MM.1S (cell line): ENCODE measurements at regions not wholly inside any gene's neighbourhood (a gene's known extent, or its start where the extent isn't known, plus 50 kb on each side); places are given as distances from the start of the nearest gene placed in this dataset.

Experiments
- DNase-seq: peaks from one replicate; pipeline ENCODE4 v3.0.0-alpha.2; 2015
- H2AFZ ChIP-seq: fragments of 300-600 bp; sonication (generic); 2 replicates; pipeline ENCODE4 v1.6.0; 2016; ENCODE audit warnings: antibody characterized with exemption, low read length
- H3F3A ChIP-seq: fragments of 300-600 bp; sonication (generic); 2 replicates; pipeline ENCODE4 v1.6.1; 2016; ENCODE audit warnings: mild to moderate bottlenecking, antibody characterized with exemption, low read length, moderate library complexity, mixed read lengths; ENCODE audit not compliant: insufficient read depth
- H3K27ac ChIP-seq: fragments of 300-600 bp; sonication (generic); 2 replicates; pipeline ENCODE4 v1.5.1; 2016; ENCODE audit warnings: mild to moderate bottlenecking, low read length
- H3K27me3 ChIP-seq: fragments of 300-600 bp; sonication (generic); replicated peaks from 2 replicates; pipeline ENCODE4 v1.6.0; 2016; ENCODE audit warnings: low read length; ENCODE audit not compliant: insufficient read depth
- H3K36me3 ChIP-seq: fragments of 300-600 bp; sonication (generic); replicated peaks from 2 replicates; pipeline ENCODE4 v1.6.1; 2016; ENCODE audit warnings: mild to moderate bottlenecking, low read length, mixed read lengths; ENCODE audit not compliant: insufficient read depth
- H3K4me1 ChIP-seq: fragments of 300-600 bp; sonication (generic); 2 replicates; pipeline ENCODE4 v1.6.1; 2016; ENCODE audit warnings: low read length, mixed read lengths
- H3K4me2 ChIP-seq: fragments of 300-600 bp; sonication (generic); 2 replicates; pipeline ENCODE4 v1.6.0; 2016; ENCODE audit warnings: low read depth, low read length
- H3K4me3 ChIP-seq: fragments of 300-600 bp; sonication (generic); 2 replicates; pipeline ENCODE4 v1.5.1; 2016; ENCODE audit warnings: low read length, mixed read lengths
- H3K79me2 ChIP-seq: fragments of 300-600 bp; sonication (generic); 2 replicates; pipeline ENCODE4 v1.6.1; 2016; ENCODE audit warnings: mixed run types, low read length, mixed read lengths
- H3K9ac ChIP-seq: fragments of 300-600 bp; sonication (generic); 2 replicates; pipeline ENCODE4 v1.6.1; 2016; ENCODE audit warnings: low read length, mixed read lengths
- H3K9me2 ChIP-seq: fragments of 300-600 bp; sonication (generic); replicated peaks from 2 replicates; pipeline ENCODE4 v1.6.1; 2016; ENCODE audit warnings: mild to moderate bottlenecking, low read length, mixed read lengths; ENCODE audit not compliant: insufficient read depth
- H3K9me3 ChIP-seq: fragments of 300-600 bp; sonication (generic); replicated peaks from 2 replicates; pipeline ENCODE4 v1.6.1; 2016; ENCODE audit warnings: mild to moderate bottlenecking, low read length, mixed read lengths; ENCODE audit not compliant: insufficient read depth
- H4K20me1 ChIP-seq: fragments of 300-600 bp; sonication (generic); 2 replicates; pipeline ENCODE4 v1.6.1; 2016; ENCODE audit warnings: mild to moderate bottlenecking, low read length, moderate library complexity, mixed read lengths; ENCODE audit not compliant: insufficient read depth
- CTCF ChIP-seq: fragments of 300-600 bp; sonication (generic); IDR thresholded peaks from 2 replicates; pipeline ENCODE4 v1.5.1; 2016; ENCODE audit warnings: antibody characterized with exemption, low read length, mixed read lengths
- EZH2 ChIP-seq: fragments of 300-600 bp; sonication (generic); optimal IDR thresholded peaks from 2 replicates; pipeline ENCODE3; 2017; ENCODE audit warnings: low read depth, mild to moderate bottlenecking, antibody characterized with exemption, low read length, mixed read lengths
- EZH2phosphoT487 ChIP-seq: fragments of 300-600 bp; sonication (generic); IDR thresholded peaks from 2 replicates; pipeline ENCODE4 v1.6.1; 2018; ENCODE audit warnings: antibody characterized with exemption, low read length

- H3K4me1 ChIP-seq: no peaks in the 10 kb centered on the region
- H3K27ac ChIP-seq: no peak overlapping the region
- H4K20me1 ChIP-seq: no peaks in the 10 kb centered on the region
- no peak overlapping the region for H3K9ac ChIP-seq
- no peak overlapping the region for H3K4me3 ChIP-seq
- H3F3A ChIP-seq: no peaks in the 10 kb centered on the region
- DNase-seq: no peak
- H3K4me2 ChIP-seq: no peak overlapping the region
- H3K9me3 ChIP-seq: no peaks in the 10 kb centered on the region
- H2AFZ ChIP-seq: no peak overlapping the region
- H3K9me2 ChIP-seq: no peaks in the 10 kb centered on the region
- H3K79me2 ChIP-seq: no peaks in the 10 kb centered on the region
- H3K36me3 ChIP-seq: no peaks in the 10 kb centered on the region
- 0 out of 2 replicates have a peak, but pooled peaks cover 5% of the 10 kb centered on the region for H3K27me3 ChIP-seq
- TF ChIP-seq EZH2 (no peak), EZH2phosphoT487 (no peak), CTCF (no peak)
Measured at GRCh38 chr11:44467413-44467812, 98.0 kb upstream of the CD82 start.

GRCh38 chr11:44467931-44468330, 97.5 kb upstream of the CD82 start:
- no peaks in the 10 kb centered on the region for H3K4me1 ChIP-seq
- H4K20me1 ChIP-seq: no peaks in the 10 kb centered on the region
- no peaks in the 10 kb centered on the region for H3K79me2 ChIP-seq
- H3F3A ChIP-seq: no peaks in the 10 kb centered on the region
- no peak overlapping the region for H2AFZ ChIP-seq
- no peak overlapping the region for H3K9ac ChIP-seq
- no peak overlapping the region for H3K4me3 ChIP-seq
- no peak for DNase-seq
- no peaks in the 10 kb centered on the region for H3K9me2 ChIP-seq
- H3K27ac ChIP-seq: no peak overlapping the region
- no peaks in the 10 kb centered on the region for H3K36me3 ChIP-seq
- H3K4me2 ChIP-seq: no peak overlapping the region
- 0 out of 2 replicates have a peak, but pooled peaks cover 5% of the 10 kb centered on the region for H3K27me3 ChIP-seq
- TF ChIP-seq CTCF: no peak
- H3K9me3 ChIP-seq: no peaks in the 10 kb centered on the region

- 0 out of 2 replicates have a peak, but pooled peaks cover 5% of the 10 kb centered on the region for H3K27me3 ChIP-seq
Measured at GRCh38 chr11:44468345-44468988, 97.0 kb upstream of the CD82 start.

More at GRCh38 chr11:44468345-44468988, 97.0 kb upstream of the CD82 start:
- TF ChIP-seq EZH2: no peak
- TF ChIP-seq CTCF: no peak
- no peak for TF ChIP-seq EZH2phosphoT487
- Histone ChIP-seq H3K4me3 (no peak overlapping the region), H4K20me1 (no peaks in the 10 kb centered on the region), H3K36me3 (no peaks in the 10 kb centered on the region), H3K27ac (no peak overlapping the region), H3K9ac (no peak overlapping the region), H3K79me2 (no peaks in the 10 kb centered on the region), H3K9me2 (no peaks in the 10 kb centered on the region), H3F3A (no peaks in the 10 kb centered on the region), H3K4me1 (no peaks in the 10 kb centered on the region), H3K9me3 (no peaks in the 10 kb centered on the region), H3K4me2 (no peak overlapping the region), H2AFZ (no peak overlapping the region)
- no peak for DNase-seq
